Forelimb muscle (tissue), 1 donor: ENCODE measurements at regions not wholly inside any gene's neighbourhood (a gene's known extent, or its start where the extent isn't known, plus 50 kb on each side); places are given as distances from the start of the nearest gene placed in this dataset.

Source experiments
- DNase-seq: peaks from one replicate; pipeline ENCODE4 v3.0.0-alpha.2; 2013; ENCODE audit warnings: low read depth

GRCh38 chr11:45089676-45090499 is 56.6 kb upstream of the PRDM11 start:
- no peak for DNase-seq

GRCh38 chr11:45090607-45091006 is 55.8 kb upstream of the PRDM11 start:
- no peak for DNase-seq

DNA sequence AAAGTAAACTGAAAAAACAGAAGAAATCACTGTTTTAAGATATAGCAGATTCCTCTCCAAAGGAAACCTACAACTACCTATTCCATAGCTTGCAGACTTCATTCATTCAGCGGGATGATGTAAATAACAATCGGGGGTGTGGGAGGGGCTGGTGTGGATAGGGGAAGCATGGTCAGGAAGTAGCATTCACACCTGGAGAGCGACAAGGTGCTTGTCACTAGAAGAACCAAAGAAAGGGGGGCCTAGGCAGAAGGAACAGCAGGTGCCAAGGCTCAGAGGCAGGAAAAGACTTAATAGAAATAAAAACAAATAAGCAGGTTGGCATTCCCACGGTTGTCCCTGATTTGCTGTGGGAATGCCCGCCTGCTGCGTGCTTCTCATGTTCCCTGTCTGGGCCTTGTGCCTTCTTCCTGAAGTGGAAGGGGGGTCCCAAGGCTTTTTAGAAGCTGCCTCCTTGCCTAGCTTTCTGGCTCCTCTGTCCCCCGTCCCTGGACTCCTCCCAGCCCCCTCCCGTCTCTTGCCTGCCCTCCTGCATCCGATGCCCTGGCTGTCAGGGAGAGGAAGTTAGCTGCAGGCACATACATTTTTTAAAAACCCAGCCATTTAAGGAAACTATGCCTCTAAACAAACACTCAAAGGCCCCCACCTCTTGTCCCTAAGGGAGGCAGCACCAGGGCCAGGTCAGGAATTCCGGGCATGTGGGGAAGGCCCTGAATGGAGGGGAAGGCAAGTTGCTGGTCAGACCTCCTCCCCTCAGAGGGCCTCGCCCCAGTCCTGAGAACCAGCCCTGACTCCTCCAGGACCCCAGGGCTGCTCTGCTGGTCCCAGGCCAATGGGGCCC is 54.7 kb upstream of the PRDM11 start:
- DNase-seq: no peak

- DNase-seq: no peak
Observed at GRCh38 chr11:45092404-45092785, 54.0 kb upstream of the PRDM11 start.

DNA sequence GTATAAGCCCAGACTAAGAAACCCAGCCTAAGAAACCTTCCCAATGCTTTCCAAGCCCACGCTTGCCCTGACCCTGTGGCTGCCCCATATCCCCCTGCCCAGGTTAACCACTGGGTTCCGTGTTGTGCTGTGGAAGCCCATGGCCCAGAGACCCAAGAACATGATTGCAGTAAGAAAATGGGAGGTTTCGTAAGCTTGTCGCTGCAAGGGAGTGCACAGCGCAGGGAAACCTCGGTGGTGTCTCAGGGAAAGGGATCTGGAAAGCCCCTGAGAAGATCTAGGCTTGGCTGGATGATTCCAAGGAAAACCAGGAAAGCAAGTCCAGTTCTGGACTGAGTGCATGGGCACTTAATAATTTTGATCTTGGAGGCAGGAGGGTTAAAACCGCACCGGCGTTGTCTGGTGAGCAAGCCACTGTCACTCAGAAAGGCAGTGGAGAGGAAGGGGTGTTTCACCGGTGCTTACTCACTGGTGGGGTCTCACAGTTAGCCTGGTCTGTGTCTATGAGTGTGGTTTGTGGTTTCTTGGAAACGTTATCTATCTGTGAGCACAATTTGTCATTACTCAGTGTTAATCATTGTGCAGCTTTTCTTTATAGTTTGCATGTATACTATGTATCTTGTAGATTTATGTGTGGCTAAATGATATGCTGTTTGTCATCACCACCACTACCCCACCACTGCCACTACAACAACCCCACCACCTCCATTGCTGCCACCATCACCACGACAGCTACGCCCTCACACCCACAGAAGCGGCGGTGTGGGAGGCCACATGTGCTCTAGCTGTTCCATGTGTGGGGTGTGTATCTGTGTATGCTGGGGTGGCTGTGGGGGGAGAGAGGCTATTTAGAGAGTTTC is 53.3 kb upstream of the PRDM11 start:
- no peak for DNase-seq

GRCh38 chr11:45093761-45094455 is 52.5 kb upstream of the PRDM11 start:
- DNase-seq: no peak

DNA sequence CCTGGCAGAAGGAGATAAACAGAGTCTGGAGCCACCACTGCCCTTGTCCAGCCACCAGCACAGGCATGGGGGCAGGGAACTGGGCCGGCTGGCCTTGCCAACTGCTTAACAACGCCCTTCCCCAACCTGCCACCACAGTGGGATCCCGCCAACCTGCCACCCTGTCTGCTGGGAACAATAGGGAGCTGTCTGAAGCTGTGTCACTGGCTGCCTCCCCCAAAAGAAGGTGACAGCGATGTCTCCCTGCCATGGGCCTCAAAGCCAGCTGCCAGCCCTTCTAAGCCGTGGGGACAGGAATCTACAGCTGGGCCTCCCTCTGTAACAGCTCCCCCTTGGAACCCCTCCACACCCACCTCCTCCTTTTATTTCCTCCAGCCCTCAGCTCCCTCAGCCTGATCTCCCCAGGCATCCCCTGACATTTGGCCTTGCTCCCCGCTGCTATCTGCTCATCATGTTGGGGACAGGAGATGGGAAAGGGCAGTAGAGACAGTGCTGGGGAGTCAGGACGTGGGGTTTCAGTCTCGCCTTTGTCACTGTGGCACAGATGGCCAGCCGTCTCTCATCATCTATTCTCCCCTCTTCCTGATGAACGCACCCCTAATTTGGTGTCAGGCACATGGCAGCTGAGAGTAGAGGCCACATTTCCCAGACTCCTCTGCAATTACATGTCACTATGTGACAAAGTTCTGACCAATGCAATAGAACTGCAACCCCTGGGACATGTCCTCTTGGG is 51.3 kb upstream of the PRDM11 start:
- DNase-seq: no peak

DNA sequence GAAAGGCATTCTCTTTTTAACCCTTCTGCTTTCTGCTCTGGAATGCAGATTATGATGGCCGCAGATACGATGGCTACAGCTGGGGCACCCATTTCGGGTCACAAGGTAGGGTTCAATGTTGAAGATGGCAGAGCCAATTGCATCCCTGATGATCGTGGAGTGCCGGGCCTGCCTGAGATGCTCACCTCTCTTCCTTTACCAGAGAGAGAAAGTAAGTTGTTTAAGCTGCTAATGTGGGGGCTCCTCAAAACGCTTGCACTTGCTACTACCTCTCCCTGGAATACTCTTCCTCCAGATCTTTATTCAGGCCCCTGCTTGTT is 50.8 kb upstream of the PRDM11 start:
- no peak for DNase-seq

DNA sequence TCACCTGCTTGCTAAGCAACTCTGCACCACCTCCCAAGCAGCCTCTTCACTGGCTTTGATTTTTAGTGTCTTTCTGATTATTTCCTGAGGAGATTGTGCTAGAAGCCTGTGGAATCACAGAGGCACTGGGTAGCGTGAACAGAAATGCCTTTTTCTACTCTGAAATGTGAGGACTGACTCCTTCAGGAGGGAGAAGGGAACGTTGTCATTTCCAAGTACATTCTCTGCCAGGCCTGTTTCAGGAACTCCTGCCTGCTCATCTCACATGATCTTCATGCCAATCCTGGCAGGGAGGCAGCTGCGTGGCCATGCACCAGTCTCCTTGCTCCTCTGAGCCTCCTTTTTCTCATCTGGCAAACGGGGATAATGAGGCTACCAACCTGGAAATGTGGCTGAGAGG is 49.8 kb upstream of the PRDM11 start:
- DNase-seq: no peak
